HepG2 (cell line): ENCODE measurements at regions not wholly inside any gene's neighbourhood (a gene's known extent, or its start where the extent isn't known, plus 50 kb on each side); places are given as distances from the start of the nearest gene placed in this dataset.

Experiments used
- CHD2 ChIP-seq: IDR thresholded peaks from 2 replicates; pipeline ENCODE4 v1.6.1; 2011; ENCODE audit warnings: low read depth, low read length, improper control_type of control experiment
- FOXK1 ChIP-seq: sonication (generic); formaldehyde crosslinking; IDR thresholded peaks from 2 replicates; pipeline ENCODE4 v1.4.0; 2020; ENCODE audit warnings: low read depth, missing genetic modification reagents, borderline replicate concordance
- GZF1 ChIP-seq: sonication (generic); formaldehyde crosslinking; IDR thresholded peaks from 2 replicates; pipeline ENCODE4 v1.5.1; 2020; ENCODE audit warnings: mild to moderate bottlenecking, missing genetic modification reagents
- HNRNPL ChIP-seq: fragments of 200-400 bp; formaldehyde crosslinking; IDR thresholded peaks from 2 replicates; pipeline ENCODE4 v1.6.1; 2017; ENCODE audit warnings: mild to moderate bottlenecking, low read depth, low read length
- MED8 ChIP-seq: sonication (generic); formaldehyde crosslinking; IDR thresholded peaks from 2 replicates; pipeline ENCODE4 v1.8.1; 2023; ENCODE audit warnings: mild to moderate bottlenecking, missing genetic modification reagents; ENCODE audit not compliant: insufficient replicate concordance
- SIN3A ChIP-seq: IDR thresholded peaks from 2 replicates; pipeline ENCODE4 v1.6.1; 2011; ENCODE audit warnings: low read depth, mild to moderate bottlenecking, control low read depth, low read length, borderline replicate concordance
- SMARCC2 ChIP-seq: fragments of 450-650 bp; IDR thresholded peaks from 2 replicates; pipeline ENCODE4 v1.6.1; 2017; ENCODE audit warnings: antibody characterized with exemption, mild to moderate bottlenecking
- SP140L ChIP-seq: sonication (generic); formaldehyde crosslinking; IDR thresholded peaks from 2 replicates; pipeline ENCODE4 v1.4.0; 2020; ENCODE audit warnings: missing genetic modification reagents, borderline replicate concordance
- SP2 ChIP-seq: sonication (generic); formaldehyde crosslinking; IDR thresholded peaks from 2 replicates; pipeline ENCODE4 v1.5.1; 2020; ENCODE audit warnings: mild to moderate bottlenecking, missing genetic modification reagents
- ZBTB21 ChIP-seq: sonication (generic); formaldehyde crosslinking; IDR thresholded peaks from 2 replicates; pipeline ENCODE4 v1.4.0; 2020; ENCODE audit warnings: missing genetic modification reagents
- ZBTB38 ChIP-seq: sonication (generic); formaldehyde crosslinking; IDR thresholded peaks from 2 replicates; pipeline ENCODE4 v1.5.1; 2020; ENCODE audit warnings: mild to moderate bottlenecking, missing genetic modification reagents
- ZNF121 ChIP-seq: sonication (generic); formaldehyde crosslinking; IDR thresholded peaks from 2 replicates; pipeline ENCODE4 v1.5.0; 2020; ENCODE audit warnings: mild to moderate bottlenecking, missing genetic modification reagents
- ZNF124 ChIP-seq: sonication (generic); formaldehyde crosslinking; IDR thresholded peaks from 2 replicates; pipeline ENCODE4 v1.4.0; 2020; ENCODE audit warnings: missing genetic modification reagents
- ZNF234 ChIP-seq: sonication (generic); formaldehyde crosslinking; conservative IDR thresholded peaks from 2 replicates; pipeline ENCODE4 v1.5.1; 2020; ENCODE audit warnings: mild to moderate bottlenecking, missing genetic modification reagents
- ZNF615 ChIP-seq: sonication (generic); formaldehyde crosslinking; IDR thresholded peaks from 2 replicates; pipeline ENCODE4 v1.5.0; 2020; ENCODE audit warnings: mild to moderate bottlenecking, missing genetic modification reagents, borderline replicate concordance
- ZNF644 ChIP-seq: IDR thresholded peaks from 2 replicates; pipeline ENCODE4 v1.6.1; 2016; ENCODE audit warnings: low read depth
- TF ChIP-seq, protein P1 (sequence below): sonication (generic); formaldehyde crosslinking; IDR thresholded peaks from 2 replicates; pipeline ENCODE4 v1.4.0; 2020; ENCODE audit warnings: mild to moderate bottlenecking, missing genetic modification reagents
- TF ChIP-seq, protein P2 (sequence below): IDR thresholded peaks from 2 replicates; pipeline ENCODE4 v1.6.1; 2018; ENCODE audit warnings: missing genetic modification reagents
- TF ChIP-seq, protein P3 (sequence below): IDR thresholded peaks from 2 replicates; pipeline ENCODE4 v1.4.0; 2020; ENCODE audit warnings: mild to moderate bottlenecking, missing genetic modification reagents

DNA sequence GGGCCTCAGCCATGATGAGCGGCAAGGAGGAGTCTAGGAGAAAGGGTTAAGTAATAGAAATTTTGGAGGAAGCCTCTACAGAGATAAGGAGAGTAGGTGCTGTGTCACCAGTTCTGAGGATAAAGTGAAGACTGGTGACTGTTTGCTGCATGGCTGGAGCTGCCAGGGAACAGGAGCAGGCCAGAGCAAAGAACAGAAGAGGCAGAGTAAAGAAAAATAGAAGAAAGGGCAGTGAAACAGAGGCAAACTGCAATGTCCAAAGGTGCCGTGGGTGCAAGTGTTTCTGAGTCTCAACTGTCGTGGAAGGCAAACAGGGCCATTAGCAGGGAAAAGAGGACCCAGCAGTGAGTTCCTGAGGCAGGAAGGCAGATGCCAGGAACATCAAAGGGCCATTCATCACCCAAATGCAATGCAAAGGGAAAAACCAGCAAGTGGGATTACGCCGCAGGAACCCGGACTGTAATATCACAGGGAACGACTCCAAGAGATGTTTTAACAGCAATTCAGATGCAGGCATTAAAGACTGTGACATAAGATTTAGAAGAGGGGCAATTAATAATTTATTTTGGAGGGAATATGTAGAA is 318.3 kb downstream of the FOXO1 start (continued):
- TF ChIP-seq GZF1 (CRISPR knock-in tag) (no peak), ZBTB21 (CRISPR knock-in tag) (no peak), ZNF615 (CRISPR knock-in tag) (no peak), ZNF121 (CRISPR knock-in tag) (no peak), MED8 (no peak), ZBTB38 (CRISPR knock-in tag) (no peak), CHD2 (no peak), ZNF124 (CRISPR knock-in tag) (no peak), HNRNPL (no peak), SIN3A (no peak), SMARCC2 (no peak), SP140L (CRISPR knock-in tag) (no peak), FOXK1 (CRISPR knock-in tag) (no peak), SP2 (CRISPR knock-in tag) (no peak), ZNF234 (CRISPR knock-in tag) (no peak), ZNF644 (peak; percentile 37; the same call in 1 of the 2 replicates)
- TF ChIP-seq, protein P1, sequence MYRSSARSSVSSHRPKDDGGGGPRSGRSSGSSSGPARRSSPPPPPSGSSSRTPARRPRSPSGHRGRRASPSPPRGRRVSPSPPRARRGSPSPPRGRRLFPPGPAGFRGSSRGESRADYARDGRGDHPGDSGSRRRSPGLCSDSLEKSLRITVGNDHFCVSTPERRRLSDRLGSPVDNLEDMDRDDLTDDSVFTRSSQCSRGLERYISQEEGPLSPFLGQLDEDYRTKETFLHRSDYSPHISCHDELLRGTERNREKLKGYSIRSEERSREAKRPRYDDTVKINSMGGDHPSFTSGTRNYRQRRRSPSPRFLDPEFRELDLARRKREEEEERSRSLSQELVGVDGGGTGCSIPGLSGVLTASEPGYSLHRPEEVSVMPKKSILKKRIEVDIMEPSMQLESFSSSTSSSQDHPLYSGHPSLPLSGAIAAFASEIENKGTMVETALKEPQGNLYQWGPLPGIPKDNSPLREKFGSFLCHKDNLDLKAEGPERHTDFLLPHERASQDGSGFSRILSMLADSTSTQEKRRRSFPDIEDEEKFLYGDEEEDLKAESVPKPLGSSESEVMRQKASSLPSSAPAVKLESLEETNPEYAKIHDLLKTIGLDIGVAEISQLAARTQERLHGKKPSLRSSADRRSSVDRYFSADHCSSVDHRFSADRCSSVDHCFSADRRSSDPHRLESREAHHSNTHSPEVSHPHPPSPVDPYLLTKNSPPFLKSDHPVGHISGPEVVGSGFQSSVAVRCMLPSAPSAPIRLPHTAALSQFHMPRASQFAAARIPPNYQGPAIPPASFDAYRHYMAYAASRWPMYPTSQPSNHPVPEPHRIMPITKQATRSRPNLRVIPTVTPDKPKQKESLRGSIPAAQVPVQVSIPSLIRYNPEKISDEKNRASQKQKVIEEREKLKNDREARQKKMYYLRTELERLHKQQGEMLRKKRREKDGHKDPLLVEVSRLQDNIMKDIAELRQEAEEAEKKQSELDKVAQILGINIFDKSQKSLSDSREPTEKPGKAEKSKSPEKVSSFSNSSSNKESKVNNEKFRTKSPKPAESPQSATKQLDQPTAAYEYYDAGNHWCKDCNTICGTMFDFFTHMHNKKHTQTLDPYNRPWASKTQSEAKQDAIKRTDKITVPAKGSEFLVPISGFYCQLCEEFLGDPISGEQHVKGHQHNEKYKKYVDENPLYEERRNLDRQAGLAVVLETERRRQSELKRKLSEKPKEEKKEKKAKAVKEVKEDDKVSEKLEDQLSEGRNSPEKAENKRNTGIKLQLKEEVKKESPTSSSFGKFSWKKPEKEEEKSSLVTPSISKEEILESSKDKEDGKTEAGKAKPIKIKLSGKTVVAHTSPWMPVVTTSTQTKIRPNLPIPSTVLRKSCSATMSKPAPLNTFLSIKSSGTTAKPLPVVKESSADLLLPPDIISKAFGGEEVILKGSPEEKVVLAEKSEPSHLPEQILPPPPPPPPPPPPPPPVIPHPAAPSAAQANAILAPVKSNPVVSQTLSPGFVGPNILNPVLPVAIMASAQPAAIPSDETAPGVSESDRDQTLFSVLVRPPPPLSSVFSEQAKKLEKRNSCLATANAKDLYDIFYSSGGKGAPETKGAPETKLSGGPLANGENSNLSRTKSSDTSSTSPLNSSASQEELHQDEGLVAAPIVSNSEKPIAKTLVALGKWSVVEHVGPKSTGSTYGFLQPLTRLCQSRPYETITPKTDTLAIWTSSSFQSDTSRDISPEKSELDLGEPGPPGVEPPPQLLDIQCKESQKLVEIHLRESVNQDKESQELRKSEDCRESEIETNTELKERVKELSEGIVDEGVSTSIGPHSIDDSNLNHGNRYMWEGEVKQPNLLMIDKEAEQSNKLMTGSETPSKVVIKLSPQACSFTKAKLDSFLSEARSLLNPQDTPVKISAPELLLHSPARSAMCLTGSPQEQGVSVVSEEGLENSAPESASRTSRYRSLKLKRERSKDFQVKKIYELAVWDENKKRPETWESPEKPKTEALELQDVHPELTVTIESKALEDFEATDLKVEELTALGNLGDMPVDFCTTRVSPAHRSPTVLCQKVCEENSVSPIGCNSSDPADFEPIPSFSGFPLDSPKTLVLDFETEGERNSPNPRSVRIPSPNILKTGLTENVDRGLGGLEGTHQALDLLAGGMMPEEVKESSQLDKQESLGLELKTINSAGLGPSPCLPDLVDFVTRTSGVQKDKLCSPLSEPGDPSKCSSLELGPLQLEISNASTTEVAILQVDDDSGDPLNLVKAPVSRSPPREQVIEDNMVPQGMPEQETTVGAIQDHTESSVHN (CRISPR knock-in tag): no peak
- TF ChIP-seq, protein P2, sequence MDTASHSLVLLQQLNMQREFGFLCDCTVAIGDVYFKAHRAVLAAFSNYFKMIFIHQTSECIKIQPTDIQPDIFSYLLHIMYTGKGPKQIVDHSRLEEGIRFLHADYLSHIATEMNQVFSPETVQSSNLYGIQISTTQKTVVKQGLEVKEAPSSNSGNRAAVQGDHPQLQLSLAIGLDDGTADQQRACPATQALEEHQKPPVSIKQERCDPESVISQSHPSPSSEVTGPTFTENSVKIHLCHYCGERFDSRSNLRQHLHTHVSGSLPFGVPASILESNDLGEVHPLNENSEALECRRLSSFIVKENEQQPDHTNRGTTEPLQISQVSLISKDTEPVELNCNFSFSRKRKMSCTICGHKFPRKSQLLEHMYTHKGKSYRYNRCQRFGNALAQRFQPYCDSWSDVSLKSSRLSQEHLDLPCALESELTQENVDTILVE (CRISPR knock-in tag): no peak
- TF ChIP-seq, protein P3, sequence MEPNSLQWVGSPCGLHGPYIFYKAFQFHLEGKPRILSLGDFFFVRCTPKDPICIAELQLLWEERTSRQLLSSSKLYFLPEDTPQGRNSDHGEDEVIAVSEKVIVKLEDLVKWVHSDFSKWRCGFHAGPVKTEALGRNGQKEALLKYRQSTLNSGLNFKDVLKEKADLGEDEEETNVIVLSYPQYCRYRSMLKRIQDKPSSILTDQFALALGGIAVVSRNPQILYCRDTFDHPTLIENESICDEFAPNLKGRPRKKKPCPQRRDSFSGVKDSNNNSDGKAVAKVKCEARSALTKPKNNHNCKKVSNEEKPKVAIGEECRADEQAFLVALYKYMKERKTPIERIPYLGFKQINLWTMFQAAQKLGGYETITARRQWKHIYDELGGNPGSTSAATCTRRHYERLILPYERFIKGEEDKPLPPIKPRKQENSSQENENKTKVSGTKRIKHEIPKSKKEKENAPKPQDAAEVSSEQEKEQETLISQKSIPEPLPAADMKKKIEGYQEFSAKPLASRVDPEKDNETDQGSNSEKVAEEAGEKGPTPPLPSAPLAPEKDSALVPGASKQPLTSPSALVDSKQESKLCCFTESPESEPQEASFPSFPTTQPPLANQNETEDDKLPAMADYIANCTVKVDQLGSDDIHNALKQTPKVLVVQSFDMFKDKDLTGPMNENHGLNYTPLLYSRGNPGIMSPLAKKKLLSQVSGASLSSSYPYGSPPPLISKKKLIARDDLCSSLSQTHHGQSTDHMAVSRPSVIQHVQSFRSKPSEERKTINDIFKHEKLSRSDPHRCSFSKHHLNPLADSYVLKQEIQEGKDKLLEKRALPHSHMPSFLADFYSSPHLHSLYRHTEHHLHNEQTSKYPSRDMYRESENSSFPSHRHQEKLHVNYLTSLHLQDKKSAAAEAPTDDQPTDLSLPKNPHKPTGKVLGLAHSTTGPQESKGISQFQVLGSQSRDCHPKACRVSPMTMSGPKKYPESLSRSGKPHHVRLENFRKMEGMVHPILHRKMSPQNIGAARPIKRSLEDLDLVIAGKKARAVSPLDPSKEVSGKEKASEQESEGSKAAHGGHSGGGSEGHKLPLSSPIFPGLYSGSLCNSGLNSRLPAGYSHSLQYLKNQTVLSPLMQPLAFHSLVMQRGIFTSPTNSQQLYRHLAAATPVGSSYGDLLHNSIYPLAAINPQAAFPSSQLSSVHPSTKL: 0 out of 2 replicates have a peak, but pooled peaks have one; percentile 17
